ENCODE measurements at regions not wholly inside any gene's neighbourhood (a gene's known extent, or its start where the extent isn't known, plus 50 kb on each side); places are given as distances from the start of the nearest gene placed in this dataset.

- DNase-seq (ENCODE audit: low read depth), result no peak
Observed at GRCh38 chr14:24693353-24693737, 59.4 kb upstream of the GZMB start.

GRCh38 chr14:24692382-24693352 lies 58.7 kb upstream of the GZMB start:
- no peak for DNase-seq (ENCODE audit: low read depth)

GRCh38 chr14:24690492-24690891 lies 56.5 kb upstream of the GZMB start:
- DNase-seq (ENCODE audit: low read depth), result no peak

DNA sequence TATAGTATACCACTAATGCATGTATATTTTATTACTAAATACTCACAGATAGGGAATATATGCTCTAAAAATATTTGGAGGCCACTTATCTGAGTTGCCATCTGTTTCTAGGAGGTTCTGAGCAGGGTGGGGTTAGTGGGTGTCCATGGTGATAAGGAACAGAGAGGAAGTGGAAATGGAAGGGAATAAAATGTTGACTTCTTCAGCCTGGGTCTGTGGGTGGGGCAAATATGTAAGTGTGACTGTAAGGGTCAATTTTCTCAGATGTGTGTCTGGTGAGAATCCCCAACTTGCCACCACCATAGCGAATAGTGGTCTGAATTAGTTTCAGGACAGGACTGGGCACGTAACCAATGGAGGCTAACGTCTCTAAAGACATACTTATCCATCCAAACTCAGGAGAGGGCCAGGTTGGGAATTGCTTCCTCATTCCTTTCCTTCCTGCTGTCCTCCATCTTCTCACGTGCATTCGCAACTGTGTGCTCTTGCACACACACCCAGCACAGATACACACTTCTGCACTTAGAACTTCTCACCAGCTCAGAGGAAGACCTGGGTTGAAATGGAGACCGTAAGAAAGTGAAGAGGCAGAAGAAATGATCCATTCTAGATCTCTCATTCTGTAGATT lies 54.2 kb upstream of the GZMB start:
- no peak for DNase-seq (ENCODE audit: low read depth)
